Daoy (cell line): ENCODE measurements at regions not wholly inside any gene's neighbourhood (a gene's known extent, or its start where the extent isn't known, plus 50 kb on each side); places are given as distances from the start of the nearest gene placed in this dataset.

Source experiments
- DNase-seq: peaks from one replicate; pipeline ENCODE4 v3.0.0-alpha.2; 2015; ENCODE audit warnings: low read depth

DNA sequence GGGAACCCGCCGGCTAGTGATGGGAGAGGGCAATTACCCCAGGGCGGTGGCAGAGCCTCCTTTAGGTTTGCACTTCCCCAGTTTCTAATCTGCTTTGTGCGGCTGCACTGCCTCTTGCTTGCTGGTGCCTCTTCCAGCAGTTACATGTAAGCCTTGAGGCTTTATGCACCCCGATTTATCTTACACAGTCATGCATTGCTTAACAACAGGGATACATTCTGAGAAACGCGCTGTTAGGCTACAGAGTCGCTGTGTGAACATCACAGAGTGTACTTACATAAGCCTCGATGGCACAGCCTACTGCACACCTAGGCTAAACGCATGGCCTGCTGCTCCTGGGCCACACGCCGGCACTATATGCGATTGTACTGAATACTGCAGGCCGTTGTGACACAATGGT, 155.6 kb upstream of the MKI67 start:
- no peak for DNase-seq

- no peak for DNase-seq
Measured at GRCh38 chr10:128286141-128286761, 160.0 kb upstream of the MKI67 start.

DNA sequence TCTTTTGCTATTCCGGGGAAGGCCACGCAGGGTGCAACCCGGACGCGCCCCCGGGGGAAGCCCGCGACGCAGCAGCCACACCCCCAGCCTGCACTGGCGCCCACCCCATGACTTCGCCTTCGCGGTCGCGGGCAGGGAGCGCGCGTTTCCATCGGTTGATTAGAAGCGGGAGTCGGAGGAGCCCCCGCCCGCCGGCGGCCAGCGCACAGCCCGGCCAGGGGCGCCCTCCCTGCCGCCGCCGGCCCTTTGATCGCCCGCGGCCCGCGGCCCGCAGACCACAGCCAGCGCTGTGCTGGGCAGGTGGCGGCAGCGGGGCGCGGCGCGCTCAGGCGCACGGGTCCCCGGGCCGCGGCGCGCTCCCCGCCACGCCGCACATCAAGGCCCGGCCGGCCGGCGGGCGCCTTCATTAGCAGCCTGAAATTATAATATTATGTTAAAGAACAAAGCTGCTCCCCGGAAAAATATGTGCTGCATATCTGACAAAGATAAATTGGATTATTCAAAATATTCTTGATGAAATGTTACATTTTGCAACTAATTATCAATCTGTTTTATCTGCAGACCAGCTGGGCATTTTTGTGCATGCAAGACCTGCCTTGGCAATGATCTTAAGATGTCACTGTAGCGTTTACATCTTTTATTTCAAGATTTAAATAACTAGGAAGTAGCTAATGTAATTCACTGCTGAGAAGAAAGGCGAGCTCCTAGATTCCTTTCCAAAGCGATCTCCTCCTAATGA, 160.7 kb upstream of the MKI67 start:
- DNase-seq: no peak

- DNase-seq: no peak
Measured at GRCh38 chr10:128287921-128288320, 161.7 kb upstream of the MKI67 start.

GRCh38 chr10:128289621-128290020, 163.4 kb upstream of the MKI67 start:
- DNase-seq: no peak

DNA sequence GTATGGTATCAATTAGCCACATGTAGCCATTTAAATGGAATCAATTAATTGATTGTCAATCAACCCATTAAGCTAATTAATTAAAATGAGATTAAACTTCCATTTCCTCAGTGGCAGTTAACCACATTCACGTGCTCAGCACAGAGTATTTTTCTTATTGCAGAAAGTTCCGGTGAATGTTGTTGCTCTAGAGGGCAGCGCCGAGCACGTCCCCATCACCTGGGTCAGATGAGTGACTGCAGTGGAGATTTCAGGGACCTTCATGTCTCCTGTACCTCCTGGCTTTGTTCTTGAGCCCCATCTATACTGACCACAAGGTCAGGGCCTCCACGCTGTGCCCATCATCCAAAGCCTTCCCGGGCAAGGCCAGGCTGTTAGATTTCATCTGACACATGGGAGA, 168.8 kb upstream of the MKI67 start:
- no peak for DNase-seq

GRCh38 chr10:128296253-128297007, 170.2 kb upstream of the MKI67 start:
- no peak for DNase-seq

DNA sequence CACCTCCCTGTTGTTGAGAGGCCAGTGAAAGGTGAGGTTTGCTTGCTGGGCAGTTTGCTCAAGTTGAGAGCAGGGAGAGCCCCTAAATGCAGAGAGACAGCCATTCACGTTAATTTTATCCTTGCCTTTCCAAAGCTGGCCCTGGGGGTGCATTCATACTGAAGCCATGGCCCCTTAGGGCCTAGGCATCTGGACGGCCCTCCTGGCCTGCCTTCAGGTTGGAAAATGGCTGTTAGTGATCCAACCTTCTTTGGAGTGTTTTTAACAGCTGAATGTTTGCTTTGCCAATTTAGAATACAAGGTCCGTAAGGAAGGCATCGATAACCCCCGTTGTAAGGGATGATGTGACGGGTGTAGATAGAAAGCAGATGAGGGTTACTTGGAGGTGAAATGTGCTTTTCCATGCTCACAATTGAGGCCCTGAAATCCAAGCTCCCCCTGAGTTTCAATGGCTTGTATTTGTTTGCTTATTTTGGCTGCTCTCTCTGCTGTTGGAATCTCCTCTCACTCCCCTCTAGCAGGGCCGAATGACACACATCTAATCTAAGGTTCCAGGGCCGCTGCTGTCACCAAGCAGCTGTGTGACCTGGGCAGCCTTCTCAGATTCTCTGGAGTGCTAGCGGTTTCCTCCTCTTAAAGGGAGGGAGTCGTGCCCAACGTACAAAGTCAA, 171.6 kb upstream of the MKI67 start:
- DNase-seq: no peak

DNA sequence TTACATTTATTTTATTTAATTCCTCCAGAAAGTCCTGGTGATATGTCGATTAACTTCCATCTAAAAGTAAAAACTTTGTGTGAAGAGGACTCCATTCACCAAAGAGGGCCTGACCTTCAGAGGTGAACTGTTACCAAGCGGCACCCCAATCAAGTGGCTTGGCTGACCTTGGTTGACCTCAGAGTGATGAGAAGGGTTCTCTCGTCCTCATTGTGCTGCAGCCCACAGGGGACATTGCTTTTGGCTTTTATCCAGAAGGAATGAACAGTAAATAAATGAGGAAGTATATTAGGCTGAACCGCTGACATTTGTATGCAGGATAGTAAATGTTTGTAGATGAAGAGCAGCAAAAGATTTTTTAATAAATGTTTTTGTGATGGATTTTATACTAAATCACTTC, 172.4 kb upstream of the MKI67 start:
- no peak for DNase-seq

GRCh38 chr10:128300290-128300824, 174.1 kb upstream of the MKI67 start:
- DNase-seq: no peak

GRCh38 chr10:128301051-128301450, 174.8 kb upstream of the MKI67 start:
- DNase-seq: no peak

DNA sequence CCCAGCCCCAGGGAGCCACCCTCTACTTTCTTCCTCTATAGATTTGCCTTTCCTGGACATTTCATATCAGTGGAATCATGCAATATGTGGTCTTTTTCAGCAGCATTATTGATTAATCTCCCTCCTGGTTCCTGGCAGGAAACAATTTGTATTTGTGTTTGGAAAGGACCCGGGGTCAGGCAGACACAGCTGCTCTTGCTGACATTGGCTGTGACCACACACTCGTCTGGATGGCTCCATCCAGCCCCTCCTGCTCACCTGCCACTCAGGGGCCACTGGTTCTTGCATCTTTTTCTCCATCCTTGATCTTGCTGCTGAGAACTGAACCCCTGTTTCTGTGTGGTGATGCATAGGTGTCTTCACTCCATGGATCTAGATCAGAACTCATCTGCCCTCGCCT, 176.6 kb upstream of the MKI67 start:
- no peak for DNase-seq

- no peak for DNase-seq
Measured at GRCh38 chr10:128304271-128304670, 178.0 kb upstream of the MKI67 start.

- DNase-seq: no peak
Measured at GRCh38 chr10:128305601-128306345, 179.6 kb upstream of the MKI67 start.

DNA sequence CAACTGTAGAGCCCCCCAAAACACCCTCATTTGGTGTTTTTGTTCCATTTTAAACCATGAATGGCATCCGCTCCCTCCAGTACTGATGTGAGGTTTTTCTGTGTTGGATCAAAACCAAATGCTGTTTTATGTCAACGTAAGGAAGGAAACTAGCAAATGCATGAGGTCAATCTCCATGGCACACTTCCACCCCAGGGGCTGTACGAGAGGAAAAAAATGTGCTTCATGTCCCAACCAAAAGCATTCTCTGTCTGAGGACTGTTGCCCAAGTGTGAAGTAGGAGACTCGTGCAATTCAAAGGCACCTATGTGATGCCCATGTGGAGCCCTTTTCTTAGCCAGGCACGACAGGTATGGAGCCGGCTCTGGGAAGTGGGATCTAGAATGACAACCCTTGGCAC, 180.3 kb upstream of the MKI67 start:
- DNase-seq: no peak

DNA sequence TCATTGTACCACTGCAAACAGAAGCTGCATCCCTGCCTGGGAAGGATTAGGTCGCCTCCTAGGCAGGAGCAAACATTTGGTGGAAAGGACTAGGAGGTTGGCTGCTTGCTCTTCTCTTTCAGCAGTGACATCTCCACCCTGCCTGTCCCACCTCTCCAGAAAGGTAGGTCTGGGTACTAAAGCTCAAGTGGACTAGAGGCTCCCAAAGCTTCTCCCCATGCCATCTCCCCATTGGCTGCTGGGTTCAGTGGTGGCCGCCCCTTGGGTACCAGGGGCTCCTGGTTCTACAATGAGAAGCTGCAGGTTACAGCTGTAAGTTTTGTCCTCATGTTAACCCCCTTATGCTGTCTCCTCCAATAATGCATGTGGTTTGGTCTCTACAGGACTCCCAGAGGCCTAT, 180.7 kb upstream of the MKI67 start:
- no peak for DNase-seq

GRCh38 chr10:128307820-128308219, 181.6 kb upstream of the MKI67 start:
- no peak for DNase-seq

GRCh38 chr10:128310971-128311658, 184.9 kb upstream of the MKI67 start:
- no peak for DNase-seq

DNA sequence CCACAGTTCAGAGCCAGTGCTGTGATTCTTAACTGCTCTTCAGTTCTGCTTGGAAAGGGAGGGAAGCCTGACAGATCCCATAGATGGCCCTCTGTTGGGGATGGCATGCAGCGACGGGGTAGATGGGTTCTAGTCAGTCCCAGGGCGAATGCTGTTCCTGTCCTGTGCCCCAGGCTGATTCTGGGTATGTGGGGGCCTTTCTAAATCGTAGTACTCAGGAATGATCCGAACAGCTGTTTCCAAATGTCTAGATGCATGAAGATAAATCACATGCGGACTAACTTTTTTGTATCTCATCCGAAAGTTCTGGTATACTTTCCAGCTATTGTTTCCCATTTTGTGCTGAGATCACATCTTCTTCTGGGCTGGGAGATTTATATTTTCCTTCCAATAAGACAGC, 186.0 kb upstream of the MKI67 start:
- DNase-seq: no peak

GRCh38 chr10:128314686-128315085, 188.5 kb upstream of the MKI67 start:
- DNase-seq: no peak
